Fibroblast of upper back skin (primary cell): ENCODE measurements at regions not wholly inside any gene's neighbourhood (a gene's known extent, or its start where the extent isn't known, plus 50 kb on each side); places are given as distances from the start of the nearest gene placed in this dataset.

Source experiments
- DNase-seq: peaks from one replicate; pipeline ENCODE4 v3.0.0-alpha.2; 2013

- DNase-seq = no peak
Measured at GRCh38 chr21:18460979-18461378, 57.4 kb upstream of the TMPRSS15 start.

DNA sequence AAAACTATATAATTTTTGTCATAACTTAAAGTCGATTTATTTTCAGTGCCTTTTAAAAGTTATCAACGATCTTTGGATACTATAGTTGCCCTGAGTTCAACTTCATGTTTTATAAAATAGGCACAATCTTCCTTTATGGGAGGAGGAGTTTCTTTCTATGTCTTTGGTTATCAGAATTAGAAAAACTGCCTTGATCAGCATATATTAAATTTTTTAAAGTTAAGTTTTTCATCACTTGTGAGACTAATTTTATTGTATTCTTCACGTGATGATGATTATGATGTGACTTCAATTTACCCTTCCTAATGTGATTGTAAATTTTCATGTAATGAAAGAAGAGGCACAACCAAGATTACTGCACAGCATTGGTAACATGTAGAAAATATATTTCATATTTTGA lies 58.2 kb upstream of the TMPRSS15 start:
- no peak for DNase-seq

DNA sequence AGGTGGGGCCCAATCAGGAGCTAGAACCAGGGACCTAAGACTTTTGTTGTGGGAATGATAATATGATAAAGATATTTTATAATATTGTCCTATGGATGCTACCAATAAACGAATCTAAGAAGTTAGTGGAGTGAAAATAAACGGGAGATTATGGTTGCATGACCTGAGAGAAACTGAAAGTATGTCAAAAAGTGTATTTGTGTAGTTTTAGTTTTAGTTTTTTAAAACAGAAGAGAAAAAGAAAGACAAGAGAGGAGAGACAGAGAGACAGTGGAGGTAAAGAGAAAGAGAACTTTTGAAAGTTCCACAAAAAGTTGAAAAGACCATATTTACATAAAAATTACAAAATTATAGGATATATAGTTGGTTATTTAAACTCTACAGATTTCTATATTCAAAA lies 64.1 kb upstream of the TMPRSS15 start:
- no peak for DNase-seq

DNA sequence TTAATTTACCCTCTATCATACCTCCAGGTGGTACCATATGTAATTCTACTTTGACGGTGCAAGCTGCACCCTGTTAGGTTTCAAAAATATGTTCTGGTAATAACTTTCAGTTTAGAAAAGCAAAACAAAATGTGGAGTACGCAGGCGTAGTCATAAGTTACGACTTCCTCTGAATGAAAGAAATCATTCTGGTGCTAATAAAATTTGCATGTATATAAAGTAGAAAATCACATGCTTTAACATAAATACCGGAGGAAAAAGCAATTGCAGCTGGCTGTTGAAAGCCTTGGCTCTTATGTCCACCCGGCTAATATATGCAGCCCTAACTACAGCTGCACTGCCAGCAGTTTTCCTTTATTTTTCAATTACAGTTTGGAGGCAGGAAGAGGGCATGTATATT lies 65.2 kb upstream of the TMPRSS15 start:
- DNase-seq = peak; percentile 1

DNA sequence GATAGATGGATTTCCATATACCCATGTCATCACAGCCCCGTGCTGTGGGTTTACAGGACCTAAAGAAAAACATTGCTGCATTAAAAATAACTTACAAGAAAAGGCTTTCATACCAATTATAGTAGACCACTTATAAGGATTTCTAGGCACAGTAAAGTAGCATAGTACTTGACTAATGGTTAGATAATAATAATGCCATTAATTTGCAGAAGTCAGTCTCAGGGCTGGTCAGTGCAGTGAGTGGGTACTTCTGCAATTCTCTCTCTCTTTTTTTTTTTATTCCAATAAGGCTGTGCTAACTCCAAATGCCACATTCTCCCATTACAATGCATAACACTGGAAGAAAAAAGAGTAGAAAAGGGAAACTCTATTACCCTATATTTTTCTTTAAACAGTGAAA lies 73.1 kb upstream of the TMPRSS15 start:
- no peak for DNase-seq

GRCh38 chr21:18477043-18477442 lies 73.5 kb upstream of the TMPRSS15 start:
- DNase-seq = no peak

- no peak for DNase-seq
Measured at GRCh38 chr21:18478513-18478912, 74.9 kb upstream of the TMPRSS15 start.

GRCh38 chr21:18488252-18488651 lies 84.7 kb upstream of the TMPRSS15 start:
- DNase-seq = no peak

GRCh38 chr21:18493422-18493821 lies 89.8 kb upstream of the TMPRSS15 start:
- peak; percentile 84 for DNase-seq

DNA sequence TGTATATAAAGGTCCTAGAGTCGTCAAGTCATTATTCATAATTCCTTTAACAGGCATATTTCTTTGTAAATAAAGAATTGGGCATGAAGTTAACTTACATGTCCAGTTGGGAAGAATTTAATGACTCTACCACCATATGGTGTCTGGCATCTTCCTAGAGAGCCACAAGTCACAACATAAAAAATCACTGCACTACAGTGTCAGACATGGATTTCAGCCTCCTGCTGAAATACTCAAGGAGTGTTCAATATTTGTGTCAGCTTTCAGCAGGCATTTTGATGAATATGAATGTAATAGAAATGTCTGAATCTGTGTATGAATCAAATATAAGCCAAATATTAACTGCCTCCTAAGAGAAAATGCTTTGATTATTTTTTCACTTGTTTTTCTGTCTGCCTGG lies 91.9 kb upstream of the TMPRSS15 start:
- no peak for DNase-seq

DNA sequence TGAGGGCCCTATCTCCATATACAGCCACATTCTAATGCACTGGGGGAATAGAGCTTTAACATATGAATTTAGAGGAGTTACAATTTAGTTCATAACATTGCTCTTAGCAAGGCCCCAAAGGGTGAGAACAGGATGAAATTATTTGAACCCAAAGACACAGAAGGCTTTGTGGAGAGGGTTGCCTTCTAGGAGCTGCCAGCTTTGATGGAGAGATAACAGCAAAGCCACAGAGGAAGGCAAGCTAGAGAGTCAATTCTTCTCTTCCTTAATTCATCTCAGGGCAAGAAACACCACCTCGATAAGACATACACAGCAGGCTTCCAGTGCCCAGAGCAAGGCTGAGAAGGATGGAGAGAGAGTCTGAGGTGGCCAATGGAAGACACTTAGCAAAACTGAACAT lies 94.8 kb upstream of the TMPRSS15 start:
- DNase-seq = no peak

- peak; percentile 58 for DNase-seq
Measured at GRCh38 chr21:18499761-18500376, 96.3 kb upstream of the TMPRSS15 start.

- DNase-seq = peak; percentile 14
Measured at GRCh38 chr21:18518054-18518481, 114.5 kb upstream of the TMPRSS15 start.

- DNase-seq = no peak
Measured at GRCh38 chr21:18521204-18521603, 117.6 kb upstream of the TMPRSS15 start.

DNA sequence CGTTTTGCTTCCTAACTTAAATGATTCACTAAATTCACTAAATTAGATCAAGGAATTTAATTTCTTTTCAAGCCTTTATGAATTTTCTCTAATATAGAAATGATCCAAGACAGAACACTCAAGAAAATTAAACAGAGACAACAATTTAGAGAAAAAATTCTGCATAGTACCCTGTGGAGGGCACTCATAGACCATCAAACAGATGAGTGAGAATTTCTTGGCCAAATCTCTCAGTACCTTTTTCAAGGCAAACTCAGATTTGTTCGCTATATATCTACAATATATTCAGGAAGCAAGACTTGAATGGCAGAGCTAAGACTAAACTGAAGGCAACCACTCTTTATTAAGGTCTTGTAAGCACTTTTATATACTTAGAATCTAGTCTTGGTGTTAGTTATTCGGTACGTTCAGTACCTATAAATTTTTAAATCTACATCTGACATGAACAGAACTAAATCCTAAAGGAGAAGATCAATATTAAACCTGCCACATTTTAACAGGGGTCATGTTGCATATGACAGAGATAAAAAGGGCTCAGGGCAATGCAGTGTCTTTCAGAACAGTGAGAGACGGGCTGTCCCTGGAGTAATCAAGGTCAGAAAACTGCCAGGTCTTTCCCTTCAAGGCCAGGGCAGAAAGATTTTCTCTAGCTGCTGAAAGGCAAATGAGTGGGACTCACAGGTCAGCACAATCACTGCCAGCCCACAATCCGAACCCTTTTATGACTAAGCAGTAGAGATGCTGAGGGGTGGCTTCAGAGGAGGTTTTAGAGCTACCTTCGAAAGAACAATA lies 118.8 kb upstream of the TMPRSS15 start:
- peak; percentile 39 for DNase-seq

DNA sequence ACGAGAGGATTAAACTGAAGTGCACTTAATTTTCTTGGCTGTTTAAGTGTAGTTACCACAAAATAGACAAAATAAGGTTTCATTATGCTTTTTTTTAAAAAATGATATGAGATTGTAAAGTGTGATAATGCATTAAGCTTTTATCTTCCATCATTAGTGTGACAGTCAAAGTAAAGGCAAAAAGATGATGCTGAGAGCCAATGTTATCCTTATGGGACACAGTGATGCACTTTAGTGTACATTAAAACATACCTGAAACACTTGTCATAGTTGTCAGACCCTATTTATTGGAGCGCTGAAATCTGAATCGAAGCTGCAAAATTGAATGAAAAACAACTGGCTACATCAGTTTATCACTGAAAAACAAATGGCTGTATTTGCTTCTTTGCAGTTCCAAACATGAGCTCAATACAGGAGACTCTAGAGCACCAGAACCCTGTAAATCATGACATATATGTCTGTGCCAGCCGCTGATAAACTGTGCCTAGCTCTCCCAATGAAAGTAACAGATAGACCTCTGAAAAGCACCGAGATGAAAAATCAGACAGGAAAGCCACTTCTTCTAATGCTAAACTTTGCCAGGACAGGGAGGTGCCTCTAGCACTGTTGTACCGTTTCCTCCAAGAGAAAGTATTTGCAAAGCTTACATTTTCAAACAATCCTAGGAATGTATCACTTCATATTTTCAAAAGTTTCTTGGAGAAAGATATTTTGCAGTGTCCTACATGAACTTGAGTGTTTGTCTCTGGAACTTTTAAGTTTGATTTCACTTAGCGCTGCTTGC lies 120.7 kb upstream of the TMPRSS15 start:
- peak; percentile 30 for DNase-seq

DNA sequence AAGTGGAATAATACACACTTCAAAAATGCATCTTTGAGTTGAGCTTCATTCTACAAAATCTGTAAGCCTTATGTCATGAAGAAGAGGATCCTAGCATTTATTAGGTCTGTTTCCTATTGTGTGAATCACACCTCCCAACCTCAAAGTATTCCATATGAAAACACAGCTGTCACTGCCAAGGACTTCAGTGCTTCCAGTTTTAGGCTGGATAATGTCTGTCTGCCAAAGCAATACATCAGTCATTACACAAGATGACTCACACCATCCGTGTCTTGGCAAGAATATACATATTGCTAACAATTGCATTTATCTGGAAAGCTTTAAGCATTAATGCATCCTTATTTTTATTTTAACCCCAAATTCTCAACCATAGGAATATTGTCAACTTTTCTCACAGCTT lies 125.7 kb upstream of the TMPRSS15 start:
- peak; percentile 99 for DNase-seq

DNA sequence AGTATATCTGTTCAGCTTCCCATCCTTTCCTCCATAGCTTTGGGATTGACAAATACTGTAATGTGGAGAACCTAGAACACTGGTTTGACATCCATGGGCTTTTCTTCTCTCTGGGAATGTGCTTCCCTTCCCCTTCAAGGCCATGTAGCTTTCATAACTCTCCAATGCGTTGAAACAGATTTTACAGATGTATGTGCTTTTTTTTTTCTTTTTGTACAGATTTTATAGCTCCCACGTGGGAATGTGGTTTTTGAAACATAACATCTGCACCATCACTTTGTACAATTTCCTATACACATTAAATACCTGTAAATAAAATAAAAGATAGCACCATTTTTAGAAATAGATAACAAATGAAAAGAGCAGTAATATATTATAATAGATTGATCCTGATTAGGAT lies 138.5 kb upstream of the TMPRSS15 start:
- peak; percentile 25 for DNase-seq

- DNase-seq = peak; percentile 85
Measured at GRCh38 chr21:18545908-18546307, 142.3 kb upstream of the TMPRSS15 start.

DNA sequence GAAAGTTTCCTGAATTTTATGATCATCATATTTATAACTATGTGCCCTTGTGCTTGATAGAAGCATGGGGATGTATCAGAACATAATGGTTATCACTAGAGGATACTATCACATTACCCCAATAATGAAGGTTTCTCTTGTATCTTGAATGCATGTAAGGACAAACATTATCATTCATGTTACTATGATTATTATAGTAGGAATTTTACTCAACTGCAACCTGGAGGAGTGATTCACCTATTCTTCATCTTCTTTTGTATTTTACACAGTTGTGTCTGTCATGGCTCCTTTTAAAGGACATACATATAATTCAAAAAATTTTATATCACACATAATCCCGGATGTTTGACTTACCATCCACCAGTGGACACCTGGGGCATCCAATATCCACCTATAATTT lies 143.8 kb upstream of the TMPRSS15 start:
- no peak for DNase-seq

- no peak for DNase-seq
Measured at GRCh38 chr21:18548249-18548648, 144.7 kb upstream of the TMPRSS15 start.

DNA sequence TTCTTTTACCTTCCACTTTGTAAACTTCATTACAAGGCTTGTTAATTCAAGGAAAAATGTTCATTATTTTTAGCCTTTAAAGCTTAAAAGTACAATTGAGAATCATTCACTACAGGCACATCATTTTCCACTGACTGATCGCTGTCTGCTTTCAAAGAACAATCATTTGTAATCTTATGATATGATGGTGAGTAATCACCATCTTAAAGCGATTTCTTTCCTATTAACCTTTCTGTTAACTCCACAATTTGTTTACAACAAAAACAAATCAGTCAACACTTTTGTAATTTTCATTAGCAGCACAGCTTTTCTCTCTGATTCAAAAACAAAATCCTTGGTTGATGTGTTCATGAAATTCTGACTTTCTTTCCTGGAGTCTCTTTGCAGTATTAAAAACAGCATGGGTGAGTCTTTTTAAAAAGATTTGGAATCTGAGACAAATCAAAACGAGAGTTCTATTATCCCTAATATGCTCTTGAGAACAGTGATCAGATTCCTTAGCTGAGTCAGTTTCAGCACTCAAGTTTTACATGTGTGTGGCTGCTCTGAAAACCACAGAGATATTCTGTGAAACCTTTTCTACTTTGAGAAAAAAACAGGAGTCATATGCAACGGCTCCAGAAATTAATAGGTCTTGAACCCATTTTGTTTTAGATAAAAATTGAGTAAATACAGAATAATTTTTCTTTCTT lies 145.8 kb upstream of the TMPRSS15 start:
- peak; percentile 80 for DNase-seq

- no peak for DNase-seq
Measured at GRCh38 chr21:18550361-18550760, 146.8 kb upstream of the TMPRSS15 start.
